ENCODE measurements at regions not wholly inside any gene's neighbourhood (a gene's known extent, or its start where the extent isn't known, plus 50 kb on each side); places are given as distances from the start of the nearest gene placed in this dataset.
A peak's percentile ranks its signal among the peaks of the same experiment; 100 is the strongest.
"Not testable (repeated sequence)": the region's sequence is repeated elsewhere in the genome, so short reads cannot be mapped to it uniquely, and the experiment has no call there.

- no peak for DNase-seq (ENCODE audit: low spot score)
Observed at GRCh38 chrX:437661-438390, 51.1 kb upstream of the PPP2R3B start.

- DNase-seq (ENCODE audit: low spot score): no peak
Observed at GRCh38 chrX:439241-439640, 52.5 kb upstream of the PPP2R3B start.

GRCh38 chrX:439719-440118 is 53.0 kb upstream of the PPP2R3B start:
- DNase-seq (ENCODE audit: low spot score): no peak

GRCh38 chrX:440636-441035 is 53.9 kb upstream of the PPP2R3B start:
- DNase-seq (ENCODE audit: low spot score): no peak

GRCh38 chrX:443536-444210 is 57.0 kb upstream of the PPP2R3B start:
- DNase-seq (ENCODE audit: low spot score): no peak

- DNase-seq (ENCODE audit: low spot score): no peak
Observed at GRCh38 chrX:444305-444704, 57.6 kb upstream of the PPP2R3B start.

- peak; percentile 50 for DNase-seq (ENCODE audit: low spot score)
Observed at GRCh38 chrX:445727-446126, 59.0 kb upstream of the PPP2R3B start.

- peak; percentile 80 for DNase-seq (ENCODE audit: low spot score)
Observed at GRCh38 chrX:446245-446644, 59.5 kb upstream of the PPP2R3B start.

GRCh38 chrX:447052-447451 is 60.3 kb upstream of the PPP2R3B start:
- DNase-seq (ENCODE audit: low spot score): no peak

GRCh38 chrX:451750-452149 is 65.0 kb upstream of the PPP2R3B start:
- DNase-seq (ENCODE audit: low spot score): not testable (repeated sequence)

- no peak for DNase-seq (ENCODE audit: low spot score)
Observed at GRCh38 chrX:452598-452997, 65.9 kb upstream of the PPP2R3B start.

- not testable (repeated sequence) for DNase-seq (ENCODE audit: low spot score)
Observed at GRCh38 chrX:454514-454913, 67.8 kb upstream of the PPP2R3B start.

- no peak for DNase-seq (ENCODE audit: low spot score)
Observed at GRCh38 chrX:455199-455598, 68.5 kb upstream of the PPP2R3B start.

- no peak for DNase-seq (ENCODE audit: low spot score)
Observed at GRCh38 chrX:455673-456072, 69.0 kb upstream of the PPP2R3B start.

GRCh38 chrX:456146-456545 is 69.4 kb upstream of the PPP2R3B start:
- no peak for DNase-seq (ENCODE audit: low spot score)

GRCh38 chrX:456551-457291 is 70.0 kb upstream of the PPP2R3B start:
- DNase-seq (ENCODE audit: low spot score): no peak

- DNase-seq (ENCODE audit: low spot score): no peak
Observed at GRCh38 chrX:457292-457679, 70.6 kb upstream of the PPP2R3B start.

GRCh38 chrX:458631-459061 is 71.9 kb upstream of the PPP2R3B start:
- no peak for DNase-seq (ENCODE audit: low spot score)

- DNase-seq (ENCODE audit: low spot score): no peak
Observed at GRCh38 chrX:459611-460010, 72.9 kb upstream of the PPP2R3B start.

- no peak for DNase-seq (ENCODE audit: low spot score)
Observed at GRCh38 chrX:460116-460515, 73.4 kb upstream of the PPP2R3B start.

- no peak for DNase-seq (ENCODE audit: low spot score)
Observed at GRCh38 chrX:460823-461640, 74.3 kb upstream of the PPP2R3B start.

- DNase-seq (ENCODE audit: low spot score): no peak
Observed at GRCh38 chrX:462853-463252, 76.1 kb upstream of the PPP2R3B start.

Measured in iPS-NIHi11 (cell line).